BJ (cell line): ENCODE measurements at regions not wholly inside any gene's neighbourhood (a gene's known extent, or its start where the extent isn't known, plus 50 kb on each side); places are given as distances from the start of the nearest gene placed in this dataset.

ENCODE experiments used
- CTCF ChIA-PET: fragments of 350-600 bp; formaldehyde crosslinking; extraction: SDS; loops from one replicate; lab custom pipeline; 2021; ENCODE audit warnings: antibody characterized with exemption, inconsistent platforms; lab: Yijun Ruan, JAX
- POLR2A ChIA-PET: fragments of 300-600 bp; sonication (Branson Sonifier 250); formaldehyde crosslinking; extraction: SDS; loops from one replicate; lab custom pipeline; 2021; ENCODE audit warnings: antibody characterized with exemption; lab: Charles Lee
- DNase-seq: peaks from one replicate; pipeline ENCODE4 v3.0.0-alpha.2; 2011; ENCODE audit warnings: low read depth
- H3K27me3 ChIP-seq: 2 replicates; pipeline ENCODE4 v1.6.0; 2011; ENCODE audit warnings: low read length; ENCODE audit not compliant: control insufficient read depth, insufficient read depth
- H3K36me3 ChIP-seq: 2 replicates; pipeline ENCODE4 v1.5.1; 2011; ENCODE audit warnings: low read length; ENCODE audit not compliant: control insufficient read depth, insufficient read depth
- H3K4me3 ChIP-seq: 2 replicates; pipeline ENCODE4 v1.5.1; 2011; ENCODE audit warnings: low read depth, mild to moderate bottlenecking, control low read depth, low read length
- TF ChIP-seq, protein P1 (sequence below): IDR thresholded peaks from 2 replicates; pipeline ENCODE4 v1.5.1; 2011; ENCODE audit warnings: low read depth, mild to moderate bottlenecking, control low read depth, inconsistent platforms, low read length, moderate library complexity; ENCODE audit not compliant: insufficient read depth

DNA sequence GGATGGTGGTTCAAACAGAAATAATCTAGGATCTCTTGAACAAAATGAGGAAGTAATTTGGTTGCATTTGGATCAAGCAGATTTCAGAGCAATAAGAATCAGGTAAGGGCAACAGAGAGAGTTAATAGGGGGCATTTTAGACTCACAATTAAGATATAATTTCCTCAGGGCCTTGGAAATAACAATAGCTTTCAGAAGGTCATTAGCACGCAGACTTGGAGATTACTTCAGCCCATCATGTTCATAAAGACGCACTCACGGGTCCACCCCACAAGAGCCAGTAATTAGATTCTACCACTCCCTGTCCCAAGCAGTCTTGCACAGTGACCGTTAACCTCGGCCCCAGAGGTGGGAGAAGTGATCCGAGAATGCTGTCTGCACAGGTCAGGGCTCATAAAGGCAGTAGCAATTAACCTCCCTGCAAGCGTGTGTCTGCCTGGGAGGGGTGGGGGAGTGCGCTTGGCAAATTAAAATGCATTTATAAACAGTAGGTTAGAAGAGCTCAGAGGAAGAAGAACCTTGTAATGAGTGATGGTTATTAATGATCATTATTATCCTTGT is 125.7 kb upstream of the CCDC196 start:
- ChIA-PET POLR2A (no interaction called here), CTCF (interaction anchor here (1.0 to 2.4 kb wide), 11 partner anchors 7 to 1344 kb away, joined by 3 to 16 read pairs (median 6); no protein-coding TSS in a partner anchor)
- no peak for DNase-seq
- H3K27me3 ChIP-seq: no peaks in the 10 kb centered on the region; the same call in 1 of the 2 replicates
- H3K36me3 ChIP-seq: no peaks in the 10 kb centered on the region
- H3K4me3 ChIP-seq: no peak overlapping the region
- TF ChIP-seq, protein P1, sequence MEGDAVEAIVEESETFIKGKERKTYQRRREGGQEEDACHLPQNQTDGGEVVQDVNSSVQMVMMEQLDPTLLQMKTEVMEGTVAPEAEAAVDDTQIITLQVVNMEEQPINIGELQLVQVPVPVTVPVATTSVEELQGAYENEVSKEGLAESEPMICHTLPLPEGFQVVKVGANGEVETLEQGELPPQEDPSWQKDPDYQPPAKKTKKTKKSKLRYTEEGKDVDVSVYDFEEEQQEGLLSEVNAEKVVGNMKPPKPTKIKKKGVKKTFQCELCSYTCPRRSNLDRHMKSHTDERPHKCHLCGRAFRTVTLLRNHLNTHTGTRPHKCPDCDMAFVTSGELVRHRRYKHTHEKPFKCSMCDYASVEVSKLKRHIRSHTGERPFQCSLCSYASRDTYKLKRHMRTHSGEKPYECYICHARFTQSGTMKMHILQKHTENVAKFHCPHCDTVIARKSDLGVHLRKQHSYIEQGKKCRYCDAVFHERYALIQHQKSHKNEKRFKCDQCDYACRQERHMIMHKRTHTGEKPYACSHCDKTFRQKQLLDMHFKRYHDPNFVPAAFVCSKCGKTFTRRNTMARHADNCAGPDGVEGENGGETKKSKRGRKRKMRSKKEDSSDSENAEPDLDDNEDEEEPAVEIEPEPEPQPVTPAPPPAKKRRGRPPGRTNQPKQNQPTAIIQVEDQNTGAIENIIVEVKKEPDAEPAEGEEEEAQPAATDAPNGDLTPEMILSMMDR: no peak

DNA sequence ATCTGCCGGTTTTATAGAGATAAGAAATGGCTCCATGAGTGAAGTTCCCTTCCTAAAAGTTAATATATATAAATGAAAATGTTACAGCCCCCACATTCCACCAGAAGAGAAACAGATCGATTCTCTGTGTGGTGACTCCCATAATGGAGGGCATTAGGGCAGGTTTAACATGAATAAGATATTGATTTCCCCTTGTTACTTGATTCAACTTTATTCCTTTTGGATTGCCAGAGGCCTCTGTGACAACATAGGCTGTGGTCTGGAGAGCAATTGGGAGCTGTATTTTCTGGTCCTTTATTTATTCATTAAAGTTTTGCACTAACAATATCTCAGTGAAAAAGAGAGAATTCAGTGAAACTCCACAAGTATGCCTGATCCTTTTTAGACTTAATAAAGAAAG is 125.2 kb upstream of the CCDC196 start:
- H3K36me3 ChIP-seq: no peaks in the 10 kb centered on the region
- H3K27me3 ChIP-seq: no peaks in the 10 kb centered on the region; the same call in 1 of the 2 replicates
- ChIA-PET POLR2A (no interaction called here), CTCF (no interaction called here)
- no peak overlapping the region for H3K4me3 ChIP-seq
- no peak for DNase-seq
- TF ChIP-seq, protein P1: no peak

DNA sequence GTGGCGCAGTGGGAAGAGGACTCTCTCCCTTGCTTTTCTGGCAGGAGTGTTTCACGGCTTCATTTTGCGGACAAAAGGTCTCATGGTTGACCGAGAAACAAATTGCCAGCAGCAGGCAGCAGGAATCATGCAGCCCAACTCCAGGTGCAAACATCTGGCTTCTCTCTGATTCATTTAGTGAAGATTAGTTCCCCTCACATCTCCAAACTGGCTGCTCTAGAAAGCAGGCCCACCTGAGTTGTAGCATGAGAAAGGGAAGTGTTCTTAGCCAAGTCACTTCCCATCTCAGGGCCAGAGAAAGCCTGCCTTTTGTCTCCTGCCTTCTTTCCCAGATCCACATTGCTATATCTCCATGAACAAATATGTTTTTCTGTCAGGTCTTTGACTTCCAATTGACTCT is 120.8 kb upstream of the CCDC196 start:
- ChIA-PET POLR2A (no interaction called here), CTCF (no interaction called here)
- H3K27me3 ChIP-seq: no peaks in the 10 kb centered on the region
- no peak overlapping the region for H3K4me3 ChIP-seq
- no peaks in the 10 kb centered on the region for H3K36me3 ChIP-seq
- no peak for DNase-seq
- TF ChIP-seq, protein P1: no peak

DNA sequence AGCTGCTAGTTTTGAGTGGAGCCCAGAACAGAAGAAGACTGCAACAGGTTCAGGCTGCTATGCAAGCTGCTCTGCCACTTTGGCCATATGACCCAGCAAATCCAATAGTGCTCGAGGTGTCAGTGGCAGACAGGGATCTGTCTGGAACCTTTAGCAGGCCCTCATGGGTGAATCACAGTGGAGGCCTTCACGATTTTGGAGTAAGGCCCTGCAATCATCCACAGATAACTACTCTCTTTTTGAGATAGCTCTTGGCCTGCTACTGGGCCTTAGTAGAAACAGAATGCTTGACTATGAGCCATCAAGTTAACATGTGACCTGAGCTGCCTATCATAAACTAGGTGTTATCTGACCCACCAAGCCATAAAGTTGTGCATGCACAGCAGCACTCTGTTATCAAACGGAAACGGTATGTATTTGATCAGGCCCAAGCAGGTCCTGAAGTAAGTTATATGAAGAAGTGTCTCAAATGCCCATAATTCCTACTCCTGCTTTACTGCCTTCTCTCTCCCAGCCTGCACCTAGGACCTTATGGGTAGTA is 116.9 kb upstream of the CCDC196 start:
- no peaks in the 10 kb centered on the region for H3K27me3 ChIP-seq
- TF ChIP-seq, protein P1: no peak
- ChIA-PET POLR2A (no interaction called here), CTCF (interaction anchor here (0.6 to 0.9 kb wide), 2 partner anchors 10 to 15 kb away, joined by 3 to 7 read pairs; no protein-coding TSS in a partner anchor)
- H3K36me3 ChIP-seq: no peaks in the 10 kb centered on the region
- no peak overlapping the region for H3K4me3 ChIP-seq
- no peak for DNase-seq

DNA sequence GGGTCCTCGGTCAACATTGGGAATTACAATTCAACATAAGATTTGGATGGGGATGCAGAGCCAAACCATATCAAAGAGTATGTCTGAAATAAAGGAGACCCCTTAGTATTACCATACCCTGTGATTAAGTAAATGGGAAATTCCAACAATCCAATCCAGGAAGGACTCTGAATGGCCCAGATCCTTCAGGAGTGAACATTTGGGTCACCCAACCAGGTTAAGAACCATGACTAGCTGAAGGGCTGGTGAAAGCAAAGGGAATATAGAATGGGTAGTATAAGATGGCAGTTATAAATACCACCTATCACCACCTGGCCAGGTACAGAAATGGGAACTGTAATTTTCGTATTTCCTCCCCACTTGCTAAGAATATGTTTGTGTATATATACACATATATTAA is 114.4 kb upstream of the CCDC196 start:
- no peak overlapping the region for H3K4me3 ChIP-seq
- POLR2A ChIA-PET: no interaction called here
- no peaks in the 10 kb centered on the region for H3K36me3 ChIP-seq
- no peak for DNase-seq
- no peaks in the 10 kb centered on the region for H3K27me3 ChIP-seq
- TF ChIP-seq, protein P1: no peak
- CTCF ChIA-PET: no interaction called here
